Stimulated activated CD4-positive, alpha-beta T cell treated with anti-CD3 and anti-CD28 coated beads, Interleukin-15, amount 100 ng/mL, for 1 hour (primary cell): ENCODE measurements at regions not wholly inside any gene's neighbourhood (a gene's known extent, or its start where the extent isn't known, plus 50 kb on each side); places are given as distances from the start of the nearest gene placed in this dataset.

ENCODE experiments used
- DNase-seq, 2 donors: peaks; one replicate each; pipeline ENCODE4 v3.0.0-alpha.2; 2020; ENCODE audit warnings: low read depth in 1 of 2, low spot score in 1 of 2

DNA sequence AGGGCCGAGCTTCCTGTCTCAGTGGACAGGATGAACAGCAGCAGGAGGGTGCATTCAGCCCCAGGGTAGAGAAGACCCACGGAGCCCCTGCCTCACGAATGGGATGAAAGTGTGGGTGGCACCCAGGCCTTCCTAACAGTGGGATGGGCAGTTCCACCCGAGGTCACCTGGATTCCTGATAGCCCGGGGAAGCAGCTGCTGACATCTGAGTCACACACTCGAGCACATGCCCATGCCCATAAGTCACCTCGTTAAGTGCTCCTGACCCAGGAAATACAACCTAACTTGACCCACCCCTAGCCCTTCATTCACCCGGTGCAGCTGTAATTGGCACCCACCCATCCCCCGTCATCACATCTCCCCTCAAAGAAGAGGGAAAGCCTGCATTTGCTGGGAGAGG, 85.3 kb upstream of the FOXF1 start:
- no peak for DNase-seq

DNA sequence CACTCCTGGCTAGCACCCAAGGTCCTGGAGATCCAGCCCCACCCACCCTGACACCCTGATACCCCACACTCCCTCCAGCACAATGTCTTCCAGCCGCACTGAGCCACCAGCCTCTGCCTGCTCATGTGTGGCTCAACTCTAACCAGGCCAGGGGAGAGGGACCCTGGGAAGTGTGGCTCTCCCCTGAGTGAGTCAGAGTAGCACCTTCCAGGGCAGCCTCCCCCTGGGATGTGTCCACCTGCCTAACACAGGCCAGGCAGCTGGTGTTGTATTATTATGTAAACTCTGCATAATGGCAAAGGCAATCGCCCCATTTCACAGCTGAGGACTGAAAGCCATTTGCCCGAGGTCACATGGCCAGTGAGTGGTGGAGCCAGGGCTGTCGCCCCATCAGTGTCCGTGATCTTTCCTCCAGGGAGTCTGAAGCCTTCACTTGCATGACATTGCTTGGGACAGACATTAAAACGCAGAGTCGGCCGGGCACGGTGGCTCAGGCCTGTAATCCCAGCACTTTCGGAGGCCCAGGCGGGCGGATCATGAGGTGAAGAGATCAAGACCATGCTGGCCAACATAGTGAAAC, 84.2 kb upstream of the FOXF1 start:
- no peak for DNase-seq

DNA sequence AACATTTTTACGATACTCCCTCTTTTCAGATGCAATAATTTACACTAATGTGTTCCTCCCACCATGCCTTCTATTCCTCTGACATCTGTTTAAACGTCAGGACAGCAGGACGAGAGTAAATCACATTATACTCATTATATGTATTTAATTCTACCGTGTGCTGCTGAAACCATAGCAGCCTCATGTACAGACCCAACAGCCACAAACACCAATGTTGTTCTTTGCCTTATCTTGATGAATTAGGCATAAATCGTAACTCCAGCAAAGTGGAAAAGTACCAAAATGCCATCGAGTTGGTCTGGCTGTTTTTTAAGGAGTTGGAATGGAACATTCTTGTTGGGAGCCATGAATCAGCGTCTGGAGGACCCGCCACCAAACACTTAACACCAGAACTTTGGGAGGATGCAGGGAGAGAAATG, 82.9 kb upstream of the FOXF1 start:
- no peak for DNase-seq

DNA sequence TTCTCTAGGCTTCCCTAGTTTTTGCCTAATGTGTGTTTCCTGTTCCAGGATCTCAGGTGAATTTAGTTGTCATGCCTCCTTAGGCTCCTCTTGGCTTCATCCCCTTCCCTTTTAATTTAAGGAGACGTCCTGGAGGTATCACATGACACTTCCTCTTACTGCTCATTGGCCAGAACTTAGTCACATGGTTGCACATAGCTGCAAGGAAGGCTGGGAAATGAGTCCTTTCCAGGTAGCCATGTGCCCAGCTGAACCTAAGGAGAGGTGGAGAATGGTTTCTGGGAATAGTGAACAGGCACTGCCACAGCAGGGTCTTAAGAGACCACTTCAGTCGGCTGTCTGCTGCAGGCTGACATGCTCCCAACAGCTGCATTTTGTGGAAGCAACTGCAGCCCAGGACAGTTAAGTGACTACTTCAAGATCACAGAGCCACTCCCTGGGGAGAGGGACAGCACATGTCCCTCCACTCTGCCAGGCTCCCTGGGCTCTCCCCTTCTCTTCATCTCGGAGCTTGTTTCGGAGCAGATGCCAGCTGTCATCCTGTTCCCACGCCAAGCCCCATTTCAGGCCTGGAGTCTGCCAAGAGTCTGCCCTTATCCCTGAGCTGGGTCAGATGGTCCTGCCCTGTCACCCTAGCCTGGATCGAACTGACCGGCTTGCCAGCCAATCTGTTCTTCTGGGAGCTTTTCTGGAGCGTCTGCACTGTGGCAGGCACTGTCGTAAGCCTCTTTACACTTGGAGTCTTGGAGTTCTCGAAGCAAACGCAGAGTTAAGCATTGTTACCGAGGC, 81.4 kb upstream of the FOXF1 start:
- DNase-seq: no peak

DNA sequence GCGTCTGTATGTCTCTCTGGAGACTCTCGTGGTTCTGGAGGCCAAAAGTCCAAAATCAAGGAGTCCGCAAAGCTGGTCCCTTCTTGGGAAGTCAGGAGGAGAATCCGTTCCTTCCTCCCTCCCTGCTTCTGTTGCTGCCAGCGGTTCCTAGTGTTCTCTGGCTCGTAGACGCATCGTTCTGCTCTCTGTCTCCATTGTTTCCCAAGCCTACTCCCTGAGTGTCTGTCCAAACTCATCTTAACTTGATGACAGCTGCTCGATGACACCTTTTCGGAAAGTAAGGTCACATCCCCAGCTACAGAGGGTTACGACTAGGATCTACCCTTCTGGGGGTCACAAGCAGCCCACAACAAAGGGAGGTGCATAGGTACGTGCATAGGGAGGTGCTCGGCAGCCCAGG, 80.7 kb upstream of the FOXF1 start:
- no peak for DNase-seq

DNA sequence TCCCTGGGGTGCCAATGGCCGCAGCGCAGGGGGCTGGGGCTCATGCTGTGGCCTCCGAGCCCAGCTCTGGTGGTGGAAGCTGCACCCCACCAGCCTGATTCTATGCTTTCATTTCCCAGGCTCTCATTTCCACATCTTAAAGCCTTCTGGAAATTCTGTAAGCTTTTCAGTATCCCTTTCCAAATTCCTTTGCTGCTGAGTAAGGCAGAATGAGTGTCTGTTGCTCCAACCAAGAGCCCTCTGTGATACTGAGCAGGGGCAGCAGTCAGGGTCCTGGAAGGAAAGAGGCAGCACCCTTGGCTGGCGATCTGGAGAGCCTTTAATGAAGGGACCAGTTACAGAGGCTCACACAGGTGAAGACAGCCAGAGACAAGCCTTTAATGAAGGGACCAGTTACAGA, 79.5 kb upstream of the FOXF1 start:
- no peak for DNase-seq

DNA sequence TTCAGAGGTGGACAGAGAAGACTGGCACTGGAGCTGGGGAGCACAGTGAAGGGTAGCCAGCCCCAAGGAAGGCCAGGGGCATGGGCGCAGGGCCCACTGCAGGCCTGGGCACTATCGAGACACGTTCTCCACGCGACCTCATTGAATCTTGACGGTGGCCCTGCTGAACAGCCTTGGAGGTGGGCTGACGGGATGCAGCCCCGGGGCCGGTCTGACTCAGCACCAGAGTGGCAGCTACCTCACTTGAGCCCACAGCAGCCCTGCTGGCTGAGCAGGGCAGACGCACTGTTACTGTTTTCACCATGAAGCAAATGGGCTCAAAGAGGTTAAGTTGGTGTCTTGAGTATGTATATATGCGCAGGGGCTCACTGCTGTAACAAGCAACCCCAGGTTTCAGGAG, 78.8 kb upstream of the FOXF1 start:
- no peak for DNase-seq

DNA sequence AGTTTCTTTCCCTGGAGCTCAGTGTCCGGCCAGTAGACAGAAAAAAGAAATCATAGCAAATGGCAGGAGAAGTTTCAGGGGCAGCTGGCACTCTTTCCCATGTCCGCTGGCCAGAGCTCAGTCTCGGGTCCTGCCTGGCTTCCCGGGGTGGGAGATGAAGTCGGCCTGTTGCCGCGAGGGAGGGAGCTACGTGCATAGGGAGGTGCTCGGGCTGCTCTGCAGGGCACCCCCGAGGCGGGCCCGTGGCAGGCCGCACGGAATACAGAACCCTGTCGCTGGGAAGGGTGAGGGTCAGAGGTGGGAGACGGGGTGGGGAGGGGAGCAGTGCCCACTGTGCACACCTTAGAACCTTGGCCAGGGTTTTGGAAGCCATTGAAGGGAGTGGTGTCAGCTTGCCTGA, 78.3 kb upstream of the FOXF1 start:
- DNase-seq: no peak

DNA sequence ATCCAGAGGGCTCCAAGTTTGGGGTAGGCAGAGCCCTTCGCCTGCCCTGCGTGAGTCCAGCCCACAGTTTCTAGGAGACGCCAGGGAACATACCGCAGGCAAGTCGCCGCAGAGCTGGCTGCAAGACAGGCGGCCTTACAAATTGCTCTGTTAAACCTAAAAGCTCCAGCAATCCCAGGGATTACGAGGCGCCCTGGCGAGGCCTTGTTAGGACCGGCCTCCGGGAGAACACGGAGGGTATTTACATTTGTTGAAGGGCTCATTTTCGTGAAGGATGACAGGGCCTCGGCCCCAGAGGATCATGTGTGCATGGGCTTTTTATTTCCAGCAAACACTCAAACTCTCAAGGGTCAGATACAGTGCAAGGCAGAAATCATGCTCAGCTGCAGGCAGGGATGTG, 77.6 kb upstream of the FOXF1 start:
- no peak for DNase-seq

DNA sequence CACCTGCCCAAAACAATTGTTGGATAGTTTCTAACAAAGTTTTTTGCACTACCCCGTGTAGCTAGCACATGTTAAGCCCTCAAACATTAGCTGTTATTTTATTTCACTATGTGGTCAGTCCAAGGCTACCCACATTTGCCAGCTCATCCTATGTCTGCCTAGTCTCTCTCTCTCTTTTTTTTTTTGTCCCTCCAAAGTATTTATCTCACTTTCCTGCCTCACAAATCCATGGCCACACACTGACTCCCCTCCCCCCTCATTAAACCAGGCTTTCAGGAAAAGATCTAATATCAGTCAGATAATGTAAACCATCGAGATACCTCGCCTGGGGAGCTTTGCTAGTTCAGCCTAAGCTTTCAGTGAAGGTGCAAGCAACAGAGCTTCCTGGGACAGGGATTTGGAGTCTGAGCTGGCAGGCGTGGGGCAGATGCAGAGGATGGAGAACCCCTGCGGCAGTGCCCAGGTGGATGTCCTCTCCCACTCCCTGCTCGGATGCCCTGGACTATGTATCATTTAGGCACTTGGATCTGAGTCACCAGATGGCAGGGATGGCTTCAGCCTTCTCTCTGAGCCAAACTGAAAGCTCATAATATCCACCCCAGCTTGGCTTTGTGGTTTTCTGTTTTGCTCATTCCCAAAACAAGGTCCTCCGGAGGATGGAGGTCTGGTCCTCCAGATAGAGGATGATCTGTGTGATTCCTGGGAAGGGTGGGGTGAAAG, 73.7 kb upstream of the FOXF1 start:
- no peak for DNase-seq

DNA sequence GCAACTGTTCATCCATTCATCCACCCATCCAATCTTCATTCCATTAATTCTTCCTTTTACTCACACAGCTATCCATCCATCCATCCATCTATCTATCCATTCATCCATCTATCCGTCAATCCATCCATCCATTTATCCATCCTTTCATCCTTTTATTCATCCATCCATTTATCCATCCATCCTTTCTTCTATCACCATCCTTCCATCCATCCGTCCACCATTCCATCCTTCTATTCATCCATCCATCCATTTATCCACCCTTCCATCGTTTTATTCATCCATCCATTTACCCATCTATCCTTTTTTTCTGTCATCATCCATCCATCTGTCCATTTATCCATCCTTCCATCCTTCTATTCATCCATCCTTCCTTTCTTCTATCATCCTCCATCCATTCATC, 73.0 kb upstream of the FOXF1 start:
- DNase-seq: no peak

DNA sequence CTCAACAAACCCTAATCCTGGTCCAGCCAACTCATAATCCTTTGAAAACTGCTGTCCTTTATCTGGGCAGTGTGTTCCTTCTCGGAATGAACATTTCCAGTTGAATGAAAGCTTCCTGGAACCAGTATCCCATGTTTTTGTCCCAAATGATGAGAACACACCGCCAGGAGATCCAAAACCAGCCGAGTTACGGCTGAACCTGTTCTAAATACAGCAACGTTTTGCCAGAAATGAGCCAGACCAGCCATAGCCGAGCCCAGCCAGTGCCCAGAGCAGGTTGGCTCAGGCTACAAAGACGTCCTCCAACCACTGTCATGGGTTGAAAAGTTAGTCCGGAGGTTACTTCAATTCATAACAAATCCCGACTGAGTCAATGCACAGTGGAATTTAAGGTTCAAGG, 67.6 kb upstream of the FOXF1 start:
- no peak for DNase-seq

DNA sequence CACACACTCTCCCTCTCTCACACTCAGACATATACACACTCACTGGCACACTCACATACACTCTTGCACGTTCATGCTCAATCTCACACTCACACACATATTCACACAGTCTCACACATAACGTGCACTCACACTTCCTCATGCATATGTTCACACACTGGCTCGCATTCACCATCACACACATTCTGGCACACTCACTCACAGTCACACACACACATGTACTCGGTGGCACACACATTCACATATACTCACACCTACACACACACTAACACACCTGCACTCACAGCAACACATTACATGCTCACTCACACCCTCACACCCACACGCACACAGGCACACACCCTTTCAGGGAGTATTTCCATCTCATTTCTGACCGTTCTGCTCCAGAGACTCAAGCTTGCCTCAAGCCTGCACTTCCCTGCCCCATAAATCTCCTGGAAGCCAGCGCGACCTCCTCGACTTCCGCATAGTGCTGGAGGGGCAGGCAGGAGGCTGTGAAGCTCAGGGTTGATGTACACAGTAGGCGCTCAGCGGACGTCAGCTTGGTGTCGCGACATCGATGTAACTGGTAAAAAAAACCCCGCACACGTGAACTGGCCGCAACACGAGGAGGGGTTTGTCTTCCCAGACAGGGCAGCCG, 66.7 kb upstream of the FOXF1 start:
- DNase-seq: no peak

DNA sequence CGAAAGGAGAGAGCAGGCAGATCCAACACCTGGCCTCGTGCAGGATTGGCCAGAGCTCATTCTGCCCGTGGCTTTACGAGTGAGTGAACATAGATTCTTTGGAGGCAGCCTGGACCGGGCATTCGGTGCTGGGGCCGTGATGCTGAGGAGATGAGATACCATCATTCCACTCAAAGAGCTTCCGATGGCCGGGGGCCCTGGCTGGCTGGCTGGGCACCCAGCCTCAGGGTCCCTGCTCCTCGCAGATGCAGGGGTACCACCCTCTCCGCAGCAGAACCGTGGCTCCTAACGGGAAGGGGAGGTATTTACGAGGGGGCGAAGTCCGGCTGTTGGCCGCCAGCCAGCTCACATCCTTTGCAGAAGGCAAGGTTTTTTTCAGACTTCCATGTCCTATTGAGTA, 66.1 kb upstream of the FOXF1 start:
- no peak for DNase-seq

DNA sequence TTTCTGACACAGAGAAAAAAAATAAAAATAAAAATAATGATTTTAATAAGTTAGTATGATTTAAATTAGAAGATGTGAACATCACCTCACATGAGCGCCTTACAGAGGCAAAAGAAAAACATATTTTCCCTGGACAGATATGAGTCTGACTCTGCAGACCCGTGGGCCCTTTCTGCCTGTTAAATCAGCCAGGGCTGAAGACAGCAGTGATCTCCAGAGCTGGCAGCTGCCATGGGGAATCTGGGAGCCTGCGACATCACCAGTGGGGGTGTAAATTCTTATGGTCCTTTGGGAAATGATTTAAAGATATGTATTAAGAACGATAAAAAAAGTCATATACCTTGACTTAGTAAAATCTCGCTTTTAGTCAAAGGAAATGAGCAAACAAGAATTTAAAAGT, 65.7 kb upstream of the FOXF1 start:
- DNase-seq: no peak

DNA sequence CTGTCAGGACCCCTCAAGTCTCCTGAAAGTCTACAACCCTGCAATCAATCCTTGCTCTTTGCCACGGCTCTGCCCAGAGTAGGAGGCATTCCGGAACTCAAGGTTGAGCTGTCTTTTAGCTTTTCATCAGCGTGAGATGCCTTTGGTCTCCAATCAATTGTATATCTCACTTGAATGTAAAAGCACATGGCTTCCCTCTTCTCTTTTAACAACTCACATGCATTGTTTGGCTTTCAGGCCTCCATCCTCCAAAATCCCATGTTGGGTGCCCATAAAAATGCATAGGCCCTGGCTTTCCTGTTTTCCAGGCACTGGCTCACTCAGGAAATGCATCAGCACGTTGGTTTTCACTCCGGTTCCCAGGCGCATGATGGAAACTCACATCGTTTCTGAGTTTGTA, 64.0 kb upstream of the FOXF1 start:
- no peak for DNase-seq

DNA sequence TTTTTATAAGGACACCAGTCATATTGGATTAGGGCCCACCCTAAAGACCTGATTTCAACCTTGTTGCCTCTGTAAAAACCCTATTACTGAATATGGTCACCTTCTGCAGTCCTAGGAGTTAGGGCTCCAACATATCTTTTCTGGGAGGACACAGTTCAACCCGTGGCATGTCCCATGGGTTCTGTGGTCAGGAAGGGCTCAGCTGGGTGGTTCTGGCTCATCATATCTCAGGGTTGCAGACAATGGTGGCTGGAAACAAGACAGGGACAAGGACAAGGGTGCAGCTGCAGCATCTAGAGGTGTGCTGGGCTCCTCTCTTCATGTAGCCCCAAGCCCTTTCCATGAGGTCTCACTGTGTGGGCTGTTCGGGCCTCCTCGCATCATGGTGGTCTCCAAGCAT, 63.1 kb upstream of the FOXF1 start:
- no peak for DNase-seq

DNA sequence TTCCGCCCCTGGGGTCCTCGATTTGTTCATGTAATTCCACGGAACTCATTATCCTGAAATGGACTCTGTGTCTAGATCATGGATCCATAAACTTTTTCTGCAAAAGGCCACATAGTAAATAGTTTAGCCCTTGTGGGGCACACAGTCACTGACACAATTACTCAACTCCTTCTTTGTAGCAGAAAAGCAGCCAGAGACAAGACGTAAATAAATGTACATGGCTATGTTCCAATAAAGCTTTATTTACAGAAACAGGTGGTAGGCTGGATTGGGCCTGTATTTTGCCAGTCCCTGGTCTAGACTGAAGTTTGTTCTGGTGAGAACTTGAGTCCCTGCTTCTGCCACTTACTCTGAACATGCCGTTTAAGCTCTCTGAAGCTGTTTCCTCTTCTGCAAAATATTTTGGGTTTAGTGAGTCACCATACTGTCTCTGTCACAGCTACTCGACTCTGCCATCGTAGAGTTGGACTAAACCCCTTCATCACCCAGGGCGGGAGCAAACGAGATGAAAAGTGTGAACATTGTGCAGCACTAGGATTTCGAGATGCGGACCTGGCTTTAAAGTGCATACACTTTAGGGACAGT, 61.9 kb upstream of the FOXF1 start:
- no peak for DNase-seq

DNA sequence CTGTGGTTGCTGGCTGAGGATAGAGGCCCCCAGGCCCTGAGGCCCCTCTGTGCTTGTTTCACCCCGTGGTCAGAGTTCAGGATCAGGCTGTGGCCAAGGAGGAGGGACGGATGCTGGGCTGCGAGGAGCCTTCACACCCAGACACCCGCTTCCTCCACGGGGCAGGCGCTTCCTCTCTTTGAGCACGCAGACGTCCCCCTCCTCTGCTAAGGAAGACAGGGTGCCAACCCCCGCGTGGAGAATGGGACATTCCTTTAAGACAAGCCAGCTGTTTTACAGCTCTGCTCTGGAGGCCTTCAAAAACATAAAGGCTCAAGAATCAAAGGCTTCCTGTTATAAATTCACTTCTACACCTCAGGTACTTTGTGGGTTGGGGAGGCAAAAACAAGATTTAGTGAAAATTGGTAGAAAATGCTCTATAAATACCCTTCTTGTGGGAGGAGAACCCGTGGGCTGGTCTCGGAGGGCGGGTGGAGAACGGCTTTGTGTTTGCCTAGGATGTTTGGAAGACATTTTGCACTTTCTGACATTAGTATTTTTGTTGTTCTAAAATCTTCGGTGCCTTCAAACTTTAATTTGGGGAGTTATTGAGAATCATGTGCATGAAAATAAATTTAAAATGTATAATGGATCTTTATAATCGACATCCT, 60.8 kb upstream of the FOXF1 start:
- no peak for DNase-seq

DNA sequence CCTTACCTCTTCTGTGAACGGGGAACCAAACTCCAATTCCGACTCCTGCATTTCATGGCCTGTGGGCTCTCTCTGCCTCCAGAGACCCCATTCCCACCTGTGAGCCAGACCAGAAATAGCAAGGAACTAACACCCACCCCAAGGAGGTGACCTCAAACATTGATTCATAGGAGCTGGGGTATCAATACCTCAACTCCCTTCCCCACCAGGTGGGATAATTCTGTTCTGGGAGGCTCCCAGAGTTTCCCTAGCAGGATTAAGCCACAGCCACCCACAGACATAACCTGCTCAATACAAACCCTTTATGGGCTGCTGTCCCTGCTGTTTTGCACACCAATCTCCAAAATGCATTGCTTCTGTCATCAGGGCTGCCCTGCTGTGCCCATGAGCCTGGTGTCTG, 59.6 kb upstream of the FOXF1 start:
- DNase-seq: no peak

DNA sequence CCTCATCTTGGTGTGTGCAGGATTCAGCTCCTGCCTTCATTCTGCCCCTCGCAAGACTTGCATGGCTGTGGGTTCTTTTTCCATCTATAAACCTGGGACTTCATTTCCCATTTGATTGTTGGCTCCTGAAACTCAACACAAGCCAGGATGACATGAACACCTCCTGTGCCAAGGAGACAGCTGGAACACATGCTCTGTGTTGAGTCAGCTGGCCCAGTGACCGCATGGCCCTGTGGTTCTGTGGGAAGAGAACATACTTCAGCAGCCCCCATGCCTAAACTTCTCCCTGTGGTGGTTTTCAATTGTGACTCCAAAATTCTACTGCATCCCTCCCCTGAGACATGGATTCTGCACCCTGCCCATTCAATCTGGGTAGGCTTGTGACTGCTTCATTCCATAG, 57.9 kb upstream of the FOXF1 start:
- DNase-seq: no peak
